ENCODE measurements at regions not wholly inside any gene's neighbourhood (a gene's known extent, or its start where the extent isn't known, plus 50 kb on each side); places are given as distances from the start of the nearest gene placed in this dataset.

DNA sequence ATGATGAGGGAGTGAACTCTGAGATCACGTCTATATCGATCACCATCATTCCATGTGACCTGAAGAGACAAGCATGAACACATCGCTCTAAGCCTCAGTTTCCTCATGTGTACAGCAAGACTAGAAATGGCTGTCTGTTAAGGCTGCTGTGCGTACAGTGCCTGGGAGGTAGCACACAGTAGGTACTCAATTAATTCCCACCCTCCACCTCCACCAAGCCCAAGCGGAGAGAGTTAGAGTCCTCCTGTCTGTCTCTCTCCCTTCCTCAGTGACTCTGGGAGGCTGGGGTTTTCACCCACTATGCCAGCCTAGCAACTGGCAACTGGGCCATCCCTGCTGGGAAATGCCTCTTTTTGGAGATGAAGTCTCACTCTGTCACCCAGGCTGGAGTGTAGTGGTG lies 318.3 kb upstream of the CCL2 start:
- H3K36me3 Mint-ChIP-seq (ENCODE audit: insufficient read depth, unreplicated experiment): no peaks in the 10 kb centered on the region
- no peak for DNase-seq (ENCODE audit: unreplicated experiment)
- TF ChIP-seq CTCF (IDR thresholded peaks at IDR 0.05; ENCODE audit: unreplicated experiment): no peak
- ChIA-PET CTCF (no interaction called here), POLR2A (interaction anchor here (0.6 kb wide), 1 partner anchor 533 kb away, joined by 3 read pairs; no protein-coding TSS in a partner anchor)
- BruUV-seq (replicated peaks): no TSS peak
- peaks cover 51% of the 10 kb centered on the region for H3K9me3 Mint-ChIP-seq (ENCODE audit: unreplicated experiment)
- no peaks in the 10 kb centered on the region for H3K4me1 Mint-ChIP-seq (ENCODE audit: insufficient read depth, unreplicated experiment)
- H3K27me3 Mint-ChIP-seq (ENCODE audit: insufficient read depth, unreplicated experiment): no peaks in the 10 kb centered on the region
- no peak overlapping the region for H3K4me3 Mint-ChIP-seq (ENCODE audit: unreplicated experiment)
- intact Hi-C loops (cut with micrococcal nuclease): no loop called here
- no peak overlapping the region for H3K27ac Mint-ChIP-seq (ENCODE audit: low read depth, unreplicated experiment)

GRCh38 chr17:33939959-33940358 lies 315.1 kb upstream of the CCL2 start:
- Mint-ChIP-seq H3K27me3 (ENCODE audit: insufficient read depth, unreplicated experiment) (no peaks in the 10 kb centered on the region), H3K36me3 (ENCODE audit: insufficient read depth, unreplicated experiment) (no peaks in the 10 kb centered on the region), H3K4me3 (ENCODE audit: unreplicated experiment) (no peak overlapping the region), H3K4me1 (ENCODE audit: insufficient read depth, unreplicated experiment) (no peaks in the 10 kb centered on the region), H3K27ac (ENCODE audit: low read depth, unreplicated experiment) (no peak overlapping the region), H3K9me3 (ENCODE audit: unreplicated experiment) (peaks cover 60% of the 10 kb centered on the region)
- BruUV-seq (replicated peaks): no TSS peak
- POLR2A ChIA-PET: no interaction called here
- intact Hi-C loops (cut with micrococcal nuclease): no loop called here
- CTCF ChIA-PET: no interaction called here
- no peak for TF ChIP-seq CTCF (IDR thresholded peaks at IDR 0.05; ENCODE audit: unreplicated experiment)
- no peak for DNase-seq (ENCODE audit: unreplicated experiment)

GRCh38 chr17:33940769-33941370 lies 314.2 kb upstream of the CCL2 start:
- Mint-ChIP-seq H3K4me1 (ENCODE audit: insufficient read depth, unreplicated experiment) (no peaks in the 10 kb centered on the region), H3K9me3 (ENCODE audit: unreplicated experiment) (peaks cover 57% of the 10 kb centered on the region), H3K27ac (ENCODE audit: low read depth, unreplicated experiment) (no peak overlapping the region), H3K4me3 (ENCODE audit: unreplicated experiment) (no peak overlapping the region), H3K36me3 (ENCODE audit: insufficient read depth, unreplicated experiment) (no peaks in the 10 kb centered on the region), H3K27me3 (ENCODE audit: insufficient read depth, unreplicated experiment) (no peaks in the 10 kb centered on the region)
- no peak for TF ChIP-seq CTCF (IDR thresholded peaks at IDR 0.05; ENCODE audit: unreplicated experiment)
- intact Hi-C loops (cut with micrococcal nuclease): no loop called here
- no peak for DNase-seq (ENCODE audit: unreplicated experiment)
- ChIA-PET CTCF (interaction anchor here (0.7 kb wide), 1 partner anchor 17 kb away, joined by 3 read pairs; no protein-coding TSS in a partner anchor), POLR2A (no interaction called here)
- no TSS peak for BruUV-seq (replicated peaks)

- no peaks in the 10 kb centered on the region for H3K27me3 Mint-ChIP-seq (ENCODE audit: insufficient read depth, unreplicated experiment)
- CTCF ChIA-PET: no interaction called here
Observed at GRCh38 chr17:33941744-33942143, 313.3 kb upstream of the CCL2 start.

More at GRCh38 chr17:33941744-33942143, 313.3 kb upstream of the CCL2 start:
- intact Hi-C loops (cut with micrococcal nuclease): no loop called here
- Mint-ChIP-seq H3K27ac (ENCODE audit: low read depth, unreplicated experiment) (no peak overlapping the region), H3K4me3 (ENCODE audit: unreplicated experiment) (no peak overlapping the region), H3K9me3 (ENCODE audit: unreplicated experiment) (peaks cover 62% of the 10 kb centered on the region), H3K36me3 (ENCODE audit: insufficient read depth, unreplicated experiment) (no peaks in the 10 kb centered on the region), H3K4me1 (ENCODE audit: insufficient read depth, unreplicated experiment) (no peaks in the 10 kb centered on the region)
- no peak for DNase-seq (ENCODE audit: unreplicated experiment)
- TF ChIP-seq CTCF (IDR thresholded peaks at IDR 0.05; ENCODE audit: unreplicated experiment): no peak
- POLR2A ChIA-PET: no interaction called here
- no TSS peak for BruUV-seq (replicated peaks)

Measured in MCF 10A (cell line).